Testis (tissue), 2 donors: ENCODE measurements at regions not wholly inside any gene's neighbourhood (a gene's known extent, or its start where the extent isn't known, plus 50 kb on each side); places are given as distances from the start of the nearest gene placed in this dataset.

Experiments used
- CTCF ChIP-seq, 3 experiments: fragments of 450-650 bp in 2 of 3; fragments of 200-600 bp in 1 of 3; sonication (generic) in 1 of 3; IDR thresholded peaks; one replicate each; pipeline ENCODE4 v1.5.1; 2016 to 2019; ENCODE audit warnings: antibody characterized with exemption in 3 of 3, mild to moderate bottlenecking in 2 of 3, moderate library complexity in 1 of 3
- POLR2A ChIP-seq: fragments of 450-650 bp; IDR thresholded peaks from one replicate; pipeline ENCODE4 v1.6.1; 2017; ENCODE audit warnings: antibody characterized with exemption, mild to moderate bottlenecking, moderate library complexity

GRCh38 chr9:88753691-88754367 lies 218.9 kb downstream of the NXNL2 start:
- TF ChIP-seq CTCF (IDR thresholded peaks at IDR 0.05): no peak
- no peak for TF ChIP-seq POLR2A
